ENCODE measurements at regions not wholly inside any gene's neighbourhood (a gene's known extent, or its start where the extent isn't known, plus 50 kb on each side); places are given as distances from the start of the nearest gene placed in this dataset.

- Histone ChIP-seq H3K4me3 (replicated peaks; ENCODE audit: low read depth, low read length) (no peak overlapping the region), H3K36me3 (ENCODE audit: control insufficient read depth, insufficient read depth, low read length) (no peaks in the 10 kb centered on the region), H3K27me3 (replicated peaks; ENCODE audit: control insufficient read depth, insufficient read depth, low read length) (peaks cover 1% of the 10 kb centered on the region)
- no peak for TF ChIP-seq CTCF (IDR thresholded peaks at IDR 0.05; ENCODE audit: insufficient read depth, low read length, poor library complexity, severe bottlenecking)
- no peak for DNase-seq (ENCODE audit: extremely low read depth, insufficient read length)
Observed at GRCh38 chr7:22625251-22625650, 101.7 kb upstream of the IL6 start.

- Histone ChIP-seq H3K36me3 (ENCODE audit: control insufficient read depth, insufficient read depth, low read length) (no peaks in the 10 kb centered on the region), H3K4me3 (replicated peaks; ENCODE audit: low read depth, low read length) (no peak overlapping the region), H3K27me3 (replicated peaks; ENCODE audit: control insufficient read depth, insufficient read depth, low read length) (peaks cover 1% of the 10 kb centered on the region)
- no peak for DNase-seq (ENCODE audit: extremely low read depth, insufficient read length)
- TF ChIP-seq CTCF (IDR thresholded peaks at IDR 0.05; ENCODE audit: insufficient read depth, low read length, poor library complexity, severe bottlenecking), result no peak
Observed at GRCh38 chr7:22624781-22625180, 102.2 kb upstream of the IL6 start.

GRCh38 chr7:22622116-22622785 is 104.7 kb upstream of the IL6 start:
- Histone ChIP-seq H3K4me3 (replicated peaks; ENCODE audit: low read depth, low read length) (no peak overlapping the region), H3K36me3 (ENCODE audit: control insufficient read depth, insufficient read depth, low read length) (no peaks in the 10 kb centered on the region), H3K27me3 (replicated peaks; ENCODE audit: control insufficient read depth, insufficient read depth, low read length) (no peaks in the 10 kb centered on the region; the same call in 1 of the 2 replicates)
- TF ChIP-seq CTCF (IDR thresholded peaks at IDR 0.05; ENCODE audit: insufficient read depth, low read length, poor library complexity, severe bottlenecking), result no peak
- DNase-seq (ENCODE audit: extremely low read depth, insufficient read length), result no peak

- no peaks in the 10 kb centered on the region for H3K27me3 ChIP-seq (replicated peaks; ENCODE audit: control insufficient read depth, insufficient read depth, low read length)
- H3K4me3 ChIP-seq (replicated peaks; ENCODE audit: low read depth, low read length), result no peak overlapping the region
- TF ChIP-seq CTCF (IDR thresholded peaks at IDR 0.05; ENCODE audit: insufficient read depth, low read length, poor library complexity, severe bottlenecking), result no peak
- DNase-seq (ENCODE audit: extremely low read depth, insufficient read length), result no peak
- H3K36me3 ChIP-seq (ENCODE audit: control insufficient read depth, insufficient read depth, low read length), result no peaks in the 10 kb centered on the region
Observed at GRCh38 chr7:22618528-22618927, 108.5 kb upstream of the IL6 start.

- no peaks in the 10 kb centered on the region for H3K27me3 ChIP-seq (replicated peaks; ENCODE audit: control insufficient read depth, insufficient read depth, low read length)
- no peaks in the 10 kb centered on the region for H3K36me3 ChIP-seq (ENCODE audit: control insufficient read depth, insufficient read depth, low read length)
- TF ChIP-seq CTCF (IDR thresholded peaks at IDR 0.05; ENCODE audit: insufficient read depth, low read length, poor library complexity, severe bottlenecking), result no peak
- H3K4me3 ChIP-seq (replicated peaks; ENCODE audit: low read depth, low read length), result no peak overlapping the region
- no peak for DNase-seq (ENCODE audit: extremely low read depth, insufficient read length)
Observed at GRCh38 chr7:22617166-22617565, 109.8 kb upstream of the IL6 start.

- no peak for DNase-seq (ENCODE audit: extremely low read depth, insufficient read length)
- Histone ChIP-seq H3K36me3 (ENCODE audit: control insufficient read depth, insufficient read depth, low read length) (no peaks in the 10 kb centered on the region), H3K27me3 (replicated peaks; ENCODE audit: control insufficient read depth, insufficient read depth, low read length) (no peaks in the 10 kb centered on the region; the same call in 1 of the 2 replicates), H3K4me3 (replicated peaks; ENCODE audit: low read depth, low read length) (no peak overlapping the region)
- no peak for TF ChIP-seq CTCF (IDR thresholded peaks at IDR 0.05; ENCODE audit: insufficient read depth, low read length, poor library complexity, severe bottlenecking)
Observed at GRCh38 chr7:22613496-22613895, 113.5 kb upstream of the IL6 start.
